Fibroblast of lung (primary cell): ENCODE measurements at regions not wholly inside any gene's neighbourhood (a gene's known extent, or its start where the extent isn't known, plus 50 kb on each side); places are given as distances from the start of the nearest gene placed in this dataset.
A peak's percentile ranks its signal among the peaks of the same experiment; 100 is the strongest.
"Not testable (repeated sequence)": the region's sequence is repeated elsewhere in the genome, so short reads cannot be mapped to it uniquely, and the experiment has no call there.

Source experiments
- DNase-seq, 2 donors: peaks; one replicate each; pipeline versions ENCODE4 v3.0.0 to v3.0.0-alpha.2; 2010; ENCODE audit warnings: low read depth in 2 of 2
- H2AFZ ChIP-seq: 2 replicates; pipeline ENCODE4 v1.5.1; 2012; ENCODE audit warnings: low read length, control low read depth, inconsistent platforms
- H3K27ac ChIP-seq: 2 replicates; pipeline ENCODE4 v1.5.1; 2011; ENCODE audit warnings: low read length, control low read depth; ENCODE audit not compliant: insufficient read depth
- H3K27me3 ChIP-seq: 2 replicates; pipeline ENCODE4 v1.5.1; 2011; ENCODE audit warnings: mild to moderate bottlenecking, low read length; ENCODE audit not compliant: control insufficient read depth, insufficient read depth
- H3K36me3 ChIP-seq: 2 replicates; pipeline ENCODE4 v1.5.1; 2011; ENCODE audit warnings: low read length; ENCODE audit not compliant: control insufficient read depth, insufficient read depth
- H3K4me1 ChIP-seq: 2 replicates; pipeline ENCODE4 v1.5.1; 2011; ENCODE audit warnings: low read length; ENCODE audit not compliant: control insufficient read depth, insufficient read depth; ENCODE audit errors: extremely low read depth
- H3K4me2 ChIP-seq: 2 replicates; pipeline ENCODE4 v1.5.1; 2011; ENCODE audit warnings: low read length, control low read depth; ENCODE audit not compliant: insufficient read depth; ENCODE audit errors: extremely low read depth
- H3K4me3 ChIP-seq, 4 experiments: fragments of 200-600 bp in 1 of 4; sonication (generic) in 1 of 4; replicated peaks in 1 of 4; 2 replicates each; pipeline ENCODE4 v1.5.1; 2011 to 2016; ENCODE audit warnings: low read length in 4 of 4, low read depth in 3 of 4, mild to moderate bottlenecking in 3 of 4, control low read depth in 2 of 4, inconsistent platforms in 1 of 4, mixed read lengths in 1 of 4; ENCODE audit not compliant: insufficient read depth in 1 of 4; ENCODE audit errors: control extremely low read depth in 1 of 4
- H3K79me2 ChIP-seq: 2 replicates; pipeline ENCODE4 v1.5.1; 2012; ENCODE audit warnings: mild to moderate bottlenecking, low read length, inconsistent platforms; ENCODE audit not compliant: control insufficient read depth, insufficient read depth
- H3K9ac ChIP-seq: 2 replicates; pipeline ENCODE4 v1.5.1; 2011; ENCODE audit warnings: mild to moderate bottlenecking, low read length, control low read depth; ENCODE audit not compliant: insufficient read depth
- H3K9me3 ChIP-seq: 2 replicates; pipeline ENCODE4 v1.5.1; 2012; ENCODE audit warnings: low read depth, low read length; ENCODE audit not compliant: control insufficient read depth, insufficient read depth
- H4K20me1 ChIP-seq: 2 replicates; pipeline ENCODE4 v1.5.1; 2011; ENCODE audit warnings: low read length; ENCODE audit not compliant: control insufficient read depth, insufficient read depth; ENCODE audit errors: extremely low read depth
- EZH2 ChIP-seq: IDR thresholded peaks from 2 replicates; pipeline ENCODE4 v1.5.1; 2012; ENCODE audit warnings: low read length, control low read depth, mild to moderate bottlenecking; ENCODE audit errors: missing control alignments
- TF ChIP-seq, protein P1 (sequence below), 2 donors: IDR thresholded peaks in 1 of 2; conservative IDR thresholded peaks in 1 of 2; 1 replicate in 1 of 2; 2 replicates in 1 of 2; pipeline ENCODE4 v1.5.1; 2011 to 2012; ENCODE audit warnings: low read length in 2 of 2, control low read depth in 1 of 2, inconsistent platforms in 1 of 2, low read depth in 1 of 2, mild to moderate bottlenecking in 1 of 2

DNA sequence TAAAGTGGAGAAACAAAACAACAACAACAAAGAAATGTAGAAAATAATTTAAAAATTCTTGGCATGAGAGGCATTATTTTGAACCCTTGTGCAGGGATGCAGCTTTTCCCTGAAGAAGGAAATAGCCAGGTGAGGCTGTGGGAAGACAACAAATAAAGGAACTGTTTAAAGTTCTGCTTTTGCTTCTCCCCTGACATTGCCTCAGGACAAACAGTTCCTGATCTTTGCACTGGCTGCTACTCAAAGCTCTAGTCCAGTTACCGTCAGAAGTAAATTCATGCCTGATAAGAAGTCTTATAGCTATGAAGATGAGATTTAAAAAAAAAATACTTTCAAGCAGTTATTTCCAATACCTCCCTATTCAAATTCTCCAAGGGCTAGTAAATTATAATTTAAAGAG is 233.8 kb downstream of the IL15 start:
- Histone ChIP-seq H3K4me1 (no peaks in the 10 kb centered on the region), H3K9me3 (no peaks in the 10 kb centered on the region), H3K9ac (no peak overlapping the region), H2AFZ (no peak overlapping the region), H3K4me3 (no peak overlapping the region), H3K27me3 (no peaks in the 10 kb centered on the region), H3K27ac (no peak overlapping the region), H4K20me1 (no peaks in the 10 kb centered on the region), H3K4me2 (no peak overlapping the region), H3K79me2 (no peaks in the 10 kb centered on the region), H3K36me3 (no peaks in the 10 kb centered on the region)
- TF ChIP-seq EZH2 = no peak
- TF ChIP-seq, protein P1, sequence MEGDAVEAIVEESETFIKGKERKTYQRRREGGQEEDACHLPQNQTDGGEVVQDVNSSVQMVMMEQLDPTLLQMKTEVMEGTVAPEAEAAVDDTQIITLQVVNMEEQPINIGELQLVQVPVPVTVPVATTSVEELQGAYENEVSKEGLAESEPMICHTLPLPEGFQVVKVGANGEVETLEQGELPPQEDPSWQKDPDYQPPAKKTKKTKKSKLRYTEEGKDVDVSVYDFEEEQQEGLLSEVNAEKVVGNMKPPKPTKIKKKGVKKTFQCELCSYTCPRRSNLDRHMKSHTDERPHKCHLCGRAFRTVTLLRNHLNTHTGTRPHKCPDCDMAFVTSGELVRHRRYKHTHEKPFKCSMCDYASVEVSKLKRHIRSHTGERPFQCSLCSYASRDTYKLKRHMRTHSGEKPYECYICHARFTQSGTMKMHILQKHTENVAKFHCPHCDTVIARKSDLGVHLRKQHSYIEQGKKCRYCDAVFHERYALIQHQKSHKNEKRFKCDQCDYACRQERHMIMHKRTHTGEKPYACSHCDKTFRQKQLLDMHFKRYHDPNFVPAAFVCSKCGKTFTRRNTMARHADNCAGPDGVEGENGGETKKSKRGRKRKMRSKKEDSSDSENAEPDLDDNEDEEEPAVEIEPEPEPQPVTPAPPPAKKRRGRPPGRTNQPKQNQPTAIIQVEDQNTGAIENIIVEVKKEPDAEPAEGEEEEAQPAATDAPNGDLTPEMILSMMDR (conservative IDR thresholded peaks at IDR 0.05 in 1 of 2, IDR thresholded peaks at IDR 0.05 in 1 of 2; ENCODE audit: low read depth in 1 of 2, low read length in 2 of 2) = no peak
- DNase-seq = no peak

- H3K9me3 ChIP-seq = no peaks in the 10 kb centered on the region
- no peaks in the 10 kb centered on the region for H3K4me1 ChIP-seq
- peak; percentile 35 to 36 for DNase-seq
Measured at GRCh38 chr4:141871086-141871770, 234.8 kb downstream of the IL15 start.

GRCh38 chr4:141882650-141883049 is 246.3 kb downstream of the IL15 start:
- not testable (repeated sequence) for H3K27ac ChIP-seq, H2AFZ ChIP-seq, H3K27me3 ChIP-seq, DNase-seq, H3K4me1 ChIP-seq, H3K9me3 ChIP-seq, H3K9ac ChIP-seq, H3K79me2 ChIP-seq, H3K4me2 ChIP-seq, H4K20me1 ChIP-seq, H3K36me3 ChIP-seq, H3K4me3 ChIP-seq

More at GRCh38 chr4:141871086-141871770, 234.8 kb downstream of the IL15 start:
- no peaks in the 10 kb centered on the region for H3K79me2 ChIP-seq
- H2AFZ ChIP-seq = no peak overlapping the region
- no peak overlapping the region for H3K9ac ChIP-seq
- no peaks in the 10 kb centered on the region for H3K27me3 ChIP-seq
- H3K4me3 ChIP-seq = no peak overlapping the region
- H3K27ac ChIP-seq = no peak overlapping the region
- H4K20me1 ChIP-seq = no peaks in the 10 kb centered on the region
- H3K4me2 ChIP-seq = no peak overlapping the region
- H3K36me3 ChIP-seq = no peaks in the 10 kb centered on the region
- no peak for TF ChIP-seq EZH2
- TF ChIP-seq, protein P1 (conservative IDR thresholded peaks at IDR 0.05 in 1 of 2, IDR thresholded peaks at IDR 0.05 in 1 of 2; ENCODE audit: low read depth in 1 of 2, low read length in 2 of 2) = no peak
